IPS-18c (cell line): ENCODE measurements at regions not wholly inside any gene's neighbourhood (a gene's known extent, or its start where the extent isn't known, plus 50 kb on each side); places are given as distances from the start of the nearest gene placed in this dataset.

Source experiments
- H3K4me3 ChIP-seq: 2 replicates; pipeline ENCODE4 v1.7.0; 2013; ENCODE audit warnings: low read depth, mild to moderate bottlenecking, low read length, moderate library complexity; ENCODE audit not compliant: insufficient read depth
- H3K9me3 ChIP-seq: one replicate; pipeline ENCODE4 v1.6.1; 2013; ENCODE audit warnings: mild to moderate bottlenecking, low read length, moderate library complexity; ENCODE audit not compliant: control insufficient read depth, insufficient read depth

DNA sequence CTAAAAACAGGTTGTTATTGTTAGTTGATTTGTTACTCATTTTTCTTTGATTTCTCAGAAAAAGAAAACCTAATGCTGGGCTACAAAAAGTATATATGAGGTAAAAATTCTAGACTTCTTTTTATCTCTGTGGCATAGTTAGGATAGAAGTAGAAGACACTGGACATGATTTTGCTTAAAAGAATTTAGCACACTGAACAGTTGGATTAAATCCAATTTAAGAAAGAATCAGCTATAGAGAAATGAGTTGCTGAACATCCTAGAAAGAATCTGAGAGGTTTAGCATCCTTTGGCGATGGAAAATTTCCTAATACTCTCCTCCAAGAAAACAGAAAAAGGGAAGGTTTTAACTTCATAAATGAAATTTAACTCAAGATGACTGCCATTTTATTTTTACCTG, 259.7 kb downstream of the TBL1XR1 start:
- H3K9me3 ChIP-seq, result no peaks in the 10 kb centered on the region
- no peak overlapping the region for H3K4me3 ChIP-seq

- H3K9me3 ChIP-seq, result no peaks in the 10 kb centered on the region
Observed at GRCh38 chr3:176935194-176935888, 261.9 kb downstream of the TBL1XR1 start.

DNA sequence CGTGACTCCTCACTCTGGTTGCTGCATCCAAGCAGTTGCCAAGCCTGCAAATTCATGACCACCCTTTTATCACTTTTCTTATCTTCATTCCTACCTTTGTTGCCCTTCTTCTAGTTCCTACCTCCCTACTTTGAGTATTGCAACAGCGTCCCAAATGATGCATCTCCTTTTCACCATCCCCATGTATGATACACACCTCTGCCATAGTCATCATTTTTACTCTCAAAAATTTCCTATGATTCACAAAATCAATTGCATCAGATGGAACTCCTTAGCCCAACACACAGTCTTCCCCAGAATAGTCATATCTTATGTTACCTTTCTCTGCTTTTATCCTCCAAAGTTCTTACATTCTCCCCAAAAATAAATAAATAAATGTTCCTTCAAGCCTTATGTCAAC, 262.6 kb downstream of the TBL1XR1 start:
- no peak overlapping the region for H3K4me3 ChIP-seq
- H3K9me3 ChIP-seq, result no peaks in the 10 kb centered on the region

More at GRCh38 chr3:176935194-176935888, 261.9 kb downstream of the TBL1XR1 start:
- no peak overlapping the region for H3K4me3 ChIP-seq

DNA sequence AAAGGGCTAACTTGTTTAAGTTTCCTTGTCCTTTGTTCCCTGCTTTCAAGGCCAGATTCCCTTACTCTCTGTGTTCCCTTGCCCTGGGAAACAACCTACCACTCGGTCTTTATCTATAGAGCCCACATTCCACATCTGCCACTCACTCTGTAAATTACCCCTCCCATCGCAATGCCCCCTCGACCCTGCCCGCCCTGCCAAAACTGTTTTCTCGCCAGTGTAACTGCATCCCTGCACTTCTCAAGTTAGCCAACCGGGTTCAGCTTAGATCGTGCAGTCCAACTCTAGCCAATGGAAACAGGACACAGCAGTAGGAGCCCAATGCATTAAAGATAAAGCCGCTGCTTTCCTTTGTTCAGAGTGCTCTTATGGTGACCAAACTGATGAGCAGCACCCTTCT, 263.6 kb downstream of the TBL1XR1 start:
- H3K9me3 ChIP-seq, result no peaks in the 10 kb centered on the region
- H3K4me3 ChIP-seq, result no peak overlapping the region

GRCh38 chr3:176932433-176932832, 264.8 kb downstream of the TBL1XR1 start:
- Histone ChIP-seq H3K9me3 (no peaks in the 10 kb centered on the region), H3K4me3 (no peak overlapping the region)

DNA sequence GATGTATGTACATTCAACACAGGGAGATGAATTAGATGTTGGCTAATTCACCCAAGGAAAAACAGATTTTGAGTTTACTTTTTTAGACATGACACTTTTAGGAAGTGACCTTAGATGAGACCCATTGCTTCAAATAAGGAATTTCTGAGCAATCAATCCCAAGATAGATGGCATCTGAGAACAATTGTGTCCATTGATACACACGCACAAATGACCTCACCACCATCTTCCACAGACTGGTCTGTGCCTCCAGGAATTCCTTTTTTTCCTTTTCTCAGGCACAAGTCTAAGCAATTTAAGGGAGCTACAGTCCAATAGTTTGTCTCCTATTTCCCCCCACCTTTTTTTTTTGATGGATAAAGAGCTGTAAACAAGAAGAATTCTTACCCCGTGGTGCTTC, 265.3 kb downstream of the TBL1XR1 start:
- H3K9me3 ChIP-seq, result no peaks in the 10 kb centered on the region
- no peak overlapping the region for H3K4me3 ChIP-seq

- H3K4me3 ChIP-seq, result no peak overlapping the region
- no peaks in the 10 kb centered on the region for H3K9me3 ChIP-seq
Observed at GRCh38 chr3:176930942-176931341, 266.3 kb downstream of the TBL1XR1 start.

GRCh38 chr3:176928582-176928931, 268.7 kb downstream of the TBL1XR1 start:
- H3K4me3 ChIP-seq, result no peak overlapping the region
- no peaks in the 10 kb centered on the region for H3K9me3 ChIP-seq

DNA sequence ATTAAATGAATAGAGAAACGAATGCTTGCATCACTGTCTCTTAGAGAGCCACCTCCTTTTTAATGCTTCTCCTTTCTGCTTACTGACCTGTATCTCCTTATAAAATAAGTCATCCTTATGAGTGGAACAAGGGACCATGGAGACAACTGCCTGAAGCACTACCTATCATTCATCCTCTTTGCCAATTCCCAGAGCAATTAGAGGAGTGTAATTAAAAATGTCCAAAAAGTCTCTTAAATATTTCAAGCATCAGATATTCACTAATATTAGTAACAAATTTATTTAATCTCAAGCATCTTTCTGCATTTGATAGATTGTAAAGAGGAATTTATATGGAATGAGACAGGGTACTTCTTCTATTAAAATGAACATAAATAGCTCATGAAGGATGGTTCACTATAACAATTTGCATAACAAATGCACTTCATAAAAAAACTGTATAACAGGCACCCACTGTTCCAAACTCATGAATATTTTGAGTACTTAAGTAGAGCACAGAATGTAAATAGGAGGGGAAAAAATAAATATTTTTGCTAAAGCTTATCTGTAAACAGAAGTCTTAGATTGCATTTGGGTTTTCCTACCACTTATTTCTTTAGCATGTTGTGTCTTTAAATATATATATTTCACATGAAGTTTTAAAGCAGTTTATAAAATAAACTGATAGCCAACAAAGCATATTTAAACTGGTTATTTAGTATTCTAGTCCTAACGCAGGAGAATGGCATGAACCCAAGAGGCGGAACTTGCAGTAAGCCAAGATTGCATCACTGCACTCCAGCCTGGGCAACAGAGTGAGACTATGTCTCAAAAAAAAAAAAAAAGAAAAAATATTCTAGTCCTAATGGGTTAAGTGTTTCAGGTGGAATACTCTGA, 269.3 kb downstream of the TBL1XR1 start:
- Histone ChIP-seq H3K4me3 (no peak overlapping the region), H3K9me3 (no peaks in the 10 kb centered on the region)

DNA sequence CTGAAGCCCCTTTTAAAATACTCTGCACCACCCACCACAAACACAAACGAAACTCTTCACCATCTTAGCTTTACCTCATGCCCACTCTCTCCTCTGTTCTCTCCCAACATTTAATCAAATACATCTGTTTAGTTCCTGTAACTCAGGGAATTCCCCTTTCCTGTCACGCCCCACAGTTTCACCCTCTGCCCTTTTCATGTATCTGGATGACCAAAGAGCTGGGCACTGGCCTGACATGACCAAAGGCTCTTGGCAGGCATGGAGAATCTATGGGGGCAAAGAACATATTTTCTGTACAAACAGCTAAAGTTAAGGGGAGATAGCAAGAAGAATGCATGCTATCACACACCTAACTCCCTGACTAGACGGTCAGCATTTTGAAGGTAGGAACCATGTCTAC, 270.0 kb downstream of the TBL1XR1 start:
- no peaks in the 10 kb centered on the region for H3K9me3 ChIP-seq
- no peak overlapping the region for H3K4me3 ChIP-seq

GRCh38 chr3:176926688-176927087, 270.6 kb downstream of the TBL1XR1 start:
- Histone ChIP-seq H3K9me3 (no peaks in the 10 kb centered on the region), H3K4me3 (no peak overlapping the region)

DNA sequence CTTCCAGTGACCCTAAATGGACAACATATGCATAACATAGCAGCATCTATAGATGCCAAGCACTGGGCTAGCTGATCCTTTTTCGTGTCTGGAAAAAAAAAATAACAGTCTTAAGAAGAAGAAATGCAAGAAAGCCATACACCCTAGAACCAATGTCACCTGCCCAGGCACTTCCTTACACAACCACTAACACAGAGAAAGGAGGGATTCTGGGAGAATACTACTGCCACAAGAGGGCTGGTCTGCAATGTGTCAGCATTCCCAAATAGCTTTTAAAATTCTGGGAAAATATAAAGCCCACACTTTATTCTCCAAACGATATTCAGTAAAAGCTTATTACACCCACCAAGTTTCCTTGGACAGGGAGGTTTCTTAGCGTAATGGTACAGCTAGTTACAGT, 271.2 kb downstream of the TBL1XR1 start:
- no peaks in the 10 kb centered on the region for H3K9me3 ChIP-seq
- no peak overlapping the region for H3K4me3 ChIP-seq

DNA sequence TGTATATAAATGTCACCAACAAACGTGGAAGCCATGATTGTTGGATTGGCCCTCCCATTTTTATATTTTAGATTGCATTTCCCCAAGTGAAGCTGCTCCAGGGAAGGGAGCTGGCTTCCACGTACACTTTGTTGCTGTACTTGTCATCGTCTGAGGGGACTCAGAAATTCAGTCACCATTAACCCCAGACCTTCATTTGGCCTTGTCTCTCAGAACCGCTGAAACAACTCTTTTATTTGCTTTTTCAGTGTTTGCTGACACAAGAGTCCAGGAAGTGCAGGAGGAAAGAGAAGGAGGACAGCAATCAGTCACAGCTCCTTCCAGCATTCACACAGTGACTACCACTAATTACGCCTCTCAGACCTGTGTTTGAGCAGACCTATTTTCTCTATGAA, 276.5 kb downstream of the TBL1XR1 start:
- H3K4me3 ChIP-seq, result no peak overlapping the region
- no peaks in the 10 kb centered on the region for H3K9me3 ChIP-seq

DNA sequence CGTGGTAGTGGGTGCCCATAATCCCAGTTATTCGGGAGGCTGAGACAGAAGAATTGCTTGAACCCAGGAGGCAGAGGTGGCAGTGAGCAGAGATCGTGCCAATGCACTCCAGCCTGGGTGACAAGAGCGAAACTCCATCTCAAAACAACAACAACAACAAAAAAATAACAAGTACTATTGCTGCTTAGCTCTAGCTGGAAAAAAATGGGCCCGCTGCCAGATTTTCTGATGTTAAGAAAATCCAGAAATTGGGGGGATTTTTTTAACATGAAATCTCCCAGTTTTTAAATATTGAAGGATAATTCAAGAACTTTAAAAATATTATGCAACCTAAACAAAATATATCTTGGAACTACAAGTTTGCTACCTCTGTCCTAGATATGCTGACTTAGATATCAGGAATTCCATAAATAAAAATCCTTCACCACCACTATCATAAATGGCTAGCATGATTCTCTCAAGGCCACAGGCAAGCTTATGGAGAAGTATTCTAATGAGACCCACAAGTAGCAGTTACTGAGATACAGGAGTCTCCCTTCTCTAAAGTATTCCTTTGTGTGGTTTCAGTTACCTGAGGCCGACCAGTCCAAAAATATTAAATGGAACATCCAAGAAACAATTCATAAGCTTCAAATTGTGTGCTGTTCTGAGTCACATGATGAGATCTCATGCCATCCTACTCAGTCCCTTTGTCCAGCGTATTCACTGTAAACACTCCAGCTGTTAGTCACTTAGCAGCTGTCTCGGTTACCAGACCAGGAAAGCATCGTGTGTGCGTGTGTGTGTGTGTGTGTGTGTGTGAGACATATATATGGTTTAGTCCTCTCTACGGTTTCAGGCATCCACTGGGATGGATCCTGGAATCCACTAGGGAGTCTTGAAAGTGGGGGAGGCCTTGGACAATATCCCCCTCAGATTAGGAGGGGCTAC, 277.2 kb downstream of the TBL1XR1 start:
- no peak overlapping the region for H3K4me3 ChIP-seq
- H3K9me3 ChIP-seq, result no peaks in the 10 kb centered on the region

GRCh38 chr3:176916777-176917176, 280.5 kb downstream of the TBL1XR1 start:
- no peak overlapping the region for H3K4me3 ChIP-seq
- H3K9me3 ChIP-seq, result no peaks in the 10 kb centered on the region

DNA sequence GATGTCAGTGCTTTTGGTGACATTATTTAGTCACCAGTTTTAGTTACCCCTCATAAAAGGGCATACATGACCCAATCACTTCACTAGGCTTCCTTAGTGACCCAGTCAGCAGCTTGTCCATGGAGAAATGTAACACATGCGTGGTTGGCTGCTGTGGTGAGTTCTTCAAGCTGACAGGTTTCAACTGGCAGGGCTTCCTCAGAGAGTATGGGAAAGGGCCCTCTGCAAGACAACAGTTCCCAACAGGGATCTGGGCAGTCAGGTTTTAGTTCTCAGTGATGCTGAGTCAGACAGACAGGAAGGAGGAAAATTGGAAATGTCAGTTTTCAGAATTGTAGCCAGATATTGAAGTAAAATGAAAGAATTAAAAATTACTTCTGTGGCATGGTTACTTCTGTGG, 282.5 kb downstream of the TBL1XR1 start:
- Histone ChIP-seq H3K9me3 (no peaks in the 10 kb centered on the region), H3K4me3 (no peak overlapping the region)

GRCh38 chr3:176911579-176911978, 285.7 kb downstream of the TBL1XR1 start:
- Histone ChIP-seq H3K9me3 (peaks cover 2% of the 10 kb centered on the region), H3K4me3 (no peak overlapping the region)
